ENCODE measurements at regions not wholly inside any gene's neighbourhood (a gene's known extent, or its start where the extent isn't known, plus 50 kb on each side); places are given as distances from the start of the nearest gene placed in this dataset.
"Not testable (repeated sequence)": the region's sequence is repeated elsewhere in the genome, so short reads cannot be mapped to it uniquely, and the experiment has no call there.

DNA sequence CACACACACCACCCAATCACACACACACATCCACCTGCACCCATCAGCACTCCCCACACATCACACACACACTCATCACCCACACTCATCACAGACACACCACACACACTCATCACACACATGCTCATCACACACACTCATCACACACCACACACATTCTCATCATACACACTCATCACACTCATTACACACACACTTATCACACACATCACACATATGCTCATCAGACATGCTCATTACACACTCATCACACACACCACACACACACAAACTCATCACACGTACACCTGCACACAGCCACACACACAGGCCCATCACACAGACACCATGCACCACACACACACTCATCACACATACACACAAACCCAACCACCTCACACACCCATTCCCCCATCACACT, 107.5 kb upstream of the C14orf180 start:
- no peak for DNase-seq

- no peak for DNase-seq
Observed at GRCh38 chr14:104472536-104473243, 106.9 kb upstream of the C14orf180 start.

- DNase-seq = no peak
Observed at GRCh38 chr14:104473244-104473565, 106.4 kb upstream of the C14orf180 start.

- no peak for DNase-seq
Observed at GRCh38 chr14:104473649-104474494, 105.7 kb upstream of the C14orf180 start.

- DNase-seq = no peak
Observed at GRCh38 chr14:104474495-104475213, 104.9 kb upstream of the C14orf180 start.

GRCh38 chr14:104475256-104475655, 104.3 kb upstream of the C14orf180 start:
- no peak for DNase-seq

DNA sequence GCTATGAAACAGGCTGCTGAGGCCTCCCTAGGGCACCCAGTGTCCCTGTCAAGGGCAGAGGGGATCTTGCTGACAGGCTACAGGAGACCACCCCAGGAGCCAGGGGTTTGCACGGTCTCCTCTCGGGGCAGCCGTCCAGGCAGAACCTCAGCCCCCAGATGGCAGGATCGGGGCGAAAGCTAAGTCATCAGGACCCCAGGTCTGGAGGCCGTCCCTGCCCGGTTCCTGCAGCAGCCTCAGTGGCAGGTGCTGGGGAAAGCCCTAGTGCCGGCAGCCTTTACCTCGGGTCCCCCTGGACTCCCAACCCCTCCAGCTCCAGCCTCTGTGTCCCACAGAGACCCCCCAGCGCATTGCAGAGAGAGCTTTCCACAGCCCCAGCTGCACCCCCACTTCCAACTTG, 103.8 kb upstream of the C14orf180 start:
- no peak for DNase-seq

- no peak for DNase-seq
Observed at GRCh38 chr14:104476437-104476836, 103.1 kb upstream of the C14orf180 start.

DNA sequence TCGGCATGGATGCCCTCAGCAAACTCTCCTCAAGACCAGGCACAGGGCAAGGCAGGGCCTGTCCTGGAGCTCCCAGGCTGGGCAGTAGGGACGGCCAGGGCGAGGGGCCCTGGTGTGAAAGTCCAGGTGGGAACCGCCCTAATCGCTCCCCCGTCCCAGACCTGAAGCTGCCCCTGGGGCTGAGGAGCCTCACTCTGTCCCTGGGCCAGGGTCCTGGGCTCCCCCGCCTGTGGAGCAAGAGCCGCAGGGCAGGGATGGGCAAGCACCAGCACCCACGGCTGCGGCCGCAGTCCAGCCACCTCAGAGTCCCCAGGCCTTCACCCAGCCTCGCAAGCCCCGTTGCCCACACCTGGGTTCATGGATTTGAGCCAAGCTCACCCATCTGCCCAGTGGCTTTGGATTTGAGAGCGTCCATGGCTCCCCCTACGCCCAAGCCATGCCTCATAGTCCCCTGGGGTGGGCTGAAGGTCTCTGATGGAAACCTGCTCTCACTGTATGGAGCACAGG, 102.4 kb upstream of the C14orf180 start:
- DNase-seq = no peak

DNA sequence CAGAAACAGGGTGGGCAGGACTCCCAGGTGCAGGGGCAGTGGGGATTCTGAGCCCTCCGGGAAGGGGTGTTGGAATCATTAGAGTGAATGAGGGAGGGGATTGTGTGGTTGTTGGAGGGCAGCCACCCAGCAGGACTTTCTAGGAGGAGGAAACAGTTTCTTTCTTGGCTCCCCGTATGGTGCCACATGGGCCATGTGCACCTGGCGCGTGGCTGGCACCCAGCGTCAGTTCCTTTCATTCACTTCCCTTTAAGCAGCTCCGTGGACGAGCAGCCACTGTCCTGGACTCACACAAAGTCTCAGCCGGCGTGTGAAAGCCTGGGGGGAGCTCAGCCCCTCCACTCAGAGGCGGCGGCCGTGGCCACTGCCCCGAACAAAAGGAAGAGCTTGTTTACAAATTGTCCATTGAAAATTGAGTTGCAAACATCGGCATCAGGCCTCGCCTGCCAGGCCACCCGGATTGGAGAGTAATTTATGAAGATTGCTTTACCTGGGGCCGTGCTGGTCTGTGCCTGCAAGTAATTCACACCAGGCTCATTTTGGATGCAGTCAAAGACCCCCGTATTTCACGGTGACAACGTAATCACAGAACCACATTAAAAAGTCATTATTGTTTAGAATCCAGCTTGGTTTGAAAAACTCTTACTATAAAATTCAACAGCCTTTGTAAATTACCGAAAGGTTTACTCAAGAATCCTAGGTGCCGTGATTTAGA, 101.7 kb upstream of the C14orf180 start:
- DNase-seq = no peak

DNA sequence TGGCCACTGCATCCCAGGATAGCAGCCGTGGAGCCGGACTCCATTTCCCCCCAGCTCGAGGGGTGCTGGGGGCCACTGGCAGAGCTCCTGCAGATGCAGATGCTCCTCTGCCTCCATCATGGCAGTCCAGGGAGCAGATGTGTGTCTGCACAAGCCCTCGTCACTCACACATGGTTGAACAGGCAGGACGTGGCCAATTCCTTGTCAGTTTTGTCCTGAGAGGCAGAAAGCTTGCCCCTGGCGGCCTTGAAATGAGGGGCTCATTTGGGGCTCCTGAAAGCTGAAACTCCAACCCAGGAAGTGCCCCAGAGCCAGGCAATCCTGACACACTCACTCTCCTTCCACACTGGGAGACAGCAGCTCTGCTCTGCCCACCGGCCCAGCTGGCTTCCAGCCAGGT, 100.9 kb upstream of the C14orf180 start:
- no peak for DNase-seq

DNA sequence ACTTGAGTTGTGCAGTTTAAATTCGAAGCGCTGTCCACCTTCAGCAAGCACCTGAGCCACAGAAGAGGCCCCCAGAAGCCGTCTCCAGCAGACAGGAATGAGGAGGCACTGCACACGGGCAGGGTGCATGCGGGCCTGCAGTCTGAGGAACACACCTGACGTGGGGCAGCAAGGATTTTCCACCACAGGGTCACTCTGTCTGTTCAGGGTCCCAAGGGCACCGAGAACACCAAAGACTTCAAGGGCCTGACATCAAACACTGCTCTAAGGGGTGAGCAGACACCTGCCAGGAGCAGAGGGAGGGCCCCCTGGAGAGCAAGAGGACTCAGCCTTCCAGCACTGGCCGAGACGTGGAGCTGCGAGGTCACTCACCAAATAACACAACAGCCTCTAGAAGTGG, 99.7 kb upstream of the C14orf180 start:
- DNase-seq = no peak

GRCh38 chr14:104481323-104481722, 98.2 kb upstream of the C14orf180 start:
- DNase-seq = no peak

GRCh38 chr14:104482017-104482416, 97.5 kb upstream of the C14orf180 start:
- not testable (repeated sequence) for DNase-seq

- DNase-seq = no peak
Observed at GRCh38 chr14:104486222-104486923, 93.2 kb upstream of the C14orf180 start.

- no peak for DNase-seq
Observed at GRCh38 chr14:104494483-104494882, 85.1 kb upstream of the C14orf180 start.

GRCh38 chr14:104496095-104496494, 83.5 kb upstream of the C14orf180 start:
- DNase-seq = no peak

DNA sequence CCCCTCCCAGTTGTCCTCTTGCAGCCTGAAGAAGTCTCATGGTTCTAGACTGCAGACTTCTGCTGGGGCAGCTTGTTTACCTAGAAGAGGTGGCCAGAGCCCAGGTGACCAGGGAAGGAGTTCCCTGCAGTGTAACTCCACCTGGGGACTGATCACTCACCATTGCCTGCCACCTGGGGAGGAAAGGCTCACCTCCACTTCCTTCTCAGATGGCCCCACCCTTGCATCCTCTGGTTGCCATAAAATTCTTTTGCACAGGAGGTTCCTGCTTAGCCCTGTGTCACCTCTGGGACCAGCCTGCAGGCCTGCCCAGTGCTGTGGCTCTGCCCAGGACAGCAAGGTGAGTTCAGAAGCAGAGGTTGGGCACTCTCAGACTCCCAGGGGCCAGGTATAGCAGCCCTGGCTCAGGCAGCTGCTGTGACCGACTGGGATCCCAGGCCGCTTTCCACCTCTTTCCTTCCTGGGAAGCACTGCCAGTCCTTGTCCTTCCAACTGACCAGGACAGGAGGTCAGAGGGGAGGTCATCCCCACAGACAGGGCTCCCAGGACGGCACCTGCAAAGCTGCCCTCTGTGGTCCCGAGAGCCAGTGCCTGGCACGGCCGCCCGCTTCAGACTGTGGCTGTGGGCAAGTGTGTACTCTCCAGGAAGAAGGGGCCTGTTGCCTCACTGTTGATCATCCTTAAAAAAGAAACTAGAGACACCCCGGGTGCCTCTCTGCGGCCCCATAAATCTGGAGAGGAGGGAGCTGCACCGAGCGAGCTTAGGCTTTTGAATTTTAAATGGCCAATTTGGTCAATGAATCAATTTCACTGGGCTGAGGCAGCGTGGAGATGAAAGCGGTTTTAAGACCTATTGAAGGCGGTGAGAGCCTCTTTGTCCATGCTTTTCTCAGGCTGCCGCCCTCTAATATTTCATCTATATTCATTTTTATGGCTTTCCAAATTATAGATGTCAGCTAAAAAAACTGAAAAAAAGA, 79.5 kb upstream of the C14orf180 start:
- DNase-seq = no peak

DNA sequence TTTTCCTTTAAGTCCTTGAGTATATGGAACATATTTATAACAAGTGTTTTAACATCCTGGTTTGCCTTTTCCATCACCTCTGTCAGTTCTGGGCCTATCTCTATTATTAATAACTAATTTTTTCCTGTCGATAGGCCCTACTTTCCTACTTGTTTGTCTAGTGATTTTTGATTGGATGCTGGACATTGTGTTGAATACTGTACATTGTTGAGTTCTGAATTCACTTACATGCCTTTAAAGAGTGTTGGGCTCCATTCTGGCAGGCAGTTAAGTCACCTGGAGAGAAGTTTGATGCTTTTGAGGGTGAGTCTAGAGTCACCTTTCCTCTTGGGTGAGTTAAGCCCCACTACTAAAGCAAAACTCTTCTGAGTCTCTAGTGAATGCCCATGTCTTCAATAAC, 77.5 kb upstream of the C14orf180 start:
- no peak for DNase-seq

- DNase-seq = no peak
Observed at GRCh38 chr14:104503691-104504090, 75.9 kb upstream of the C14orf180 start.

GRCh38 chr14:104504172-104504735, 75.3 kb upstream of the C14orf180 start:
- no peak for DNase-seq
